NCI-H69 (cell line): ENCODE measurements at regions not wholly inside any gene's neighbourhood (a gene's known extent, or its start where the extent isn't known, plus 50 kb on each side); places are given as distances from the start of the nearest gene placed in this dataset.
A peak's percentile ranks its signal among the peaks of the same experiment; 100 is the strongest.

ENCODE experiments used
- DNase-seq: peaks from one replicate; lab custom pipeline; 2025; lab: John Stamatoyannopoulos, UW

- no peak for DNase-seq
Measured at GRCh38 chr17:69605571-69605970, 191.1 kb downstream of the MAP2K6 start.

- no peak for DNase-seq
Measured at GRCh38 chr17:69606142-69606800, 191.8 kb downstream of the MAP2K6 start.

- peak; percentile 81 for DNase-seq
Measured at GRCh38 chr17:69607162-69607834, 192.8 kb downstream of the MAP2K6 start.

GRCh38 chr17:69608141-69608540 lies 193.6 kb downstream of the MAP2K6 start:
- DNase-seq = no peak

GRCh38 chr17:69608808-69609472 lies 194.4 kb downstream of the MAP2K6 start:
- DNase-seq = no peak

- DNase-seq = peak; percentile 34
Measured at GRCh38 chr17:69609473-69610305, 195.2 kb downstream of the MAP2K6 start.

GRCh38 chr17:69620363-69620762 lies 205.9 kb downstream of the MAP2K6 start:
- no peak for DNase-seq

GRCh38 chr17:69625474-69625873 lies 211.0 kb downstream of the MAP2K6 start:
- no peak for DNase-seq

GRCh38 chr17:69630056-69630635 lies 215.6 kb downstream of the MAP2K6 start:
- DNase-seq = no peak

GRCh38 chr17:69634844-69635243 lies 220.3 kb downstream of the MAP2K6 start:
- DNase-seq = no peak

- DNase-seq = no peak
Measured at GRCh38 chr17:69637446-69638156, 223.1 kb downstream of the MAP2K6 start.

- DNase-seq = no peak
Measured at GRCh38 chr17:69639096-69639495, 224.6 kb downstream of the MAP2K6 start.

GRCh38 chr17:69640073-69640472 lies 225.6 kb downstream of the MAP2K6 start:
- no peak for DNase-seq

- no peak for DNase-seq
Measured at GRCh38 chr17:69643686-69644085, 229.2 kb downstream of the MAP2K6 start.

- DNase-seq = no peak
Measured at GRCh38 chr17:69646729-69647128, 232.2 kb downstream of the MAP2K6 start.

- DNase-seq = no peak
Measured at GRCh38 chr17:69650881-69651280, 236.4 kb downstream of the MAP2K6 start.

- DNase-seq = no peak
Measured at GRCh38 chr17:69651921-69652320, 237.4 kb downstream of the MAP2K6 start.

GRCh38 chr17:69654981-69655855 lies 240.7 kb downstream of the MAP2K6 start:
- DNase-seq = no peak

GRCh38 chr17:69655902-69656301 lies 241.4 kb downstream of the MAP2K6 start:
- DNase-seq = no peak

- DNase-seq = no peak
Measured at GRCh38 chr17:69669441-69670178, 255.1 kb downstream of the MAP2K6 start.
